ENCODE measurements at regions not wholly inside any gene's neighbourhood (a gene's known extent, or its start where the extent isn't known, plus 50 kb on each side); places are given as distances from the start of the nearest gene placed in this dataset.

- TF ChIP-seq CTCF (IDR thresholded peaks at IDR 0.05) = no peak
- no peak for TF ChIP-seq ZFX (IDR thresholded peaks at IDR 0.05; ENCODE audit: borderline replicate concordance)
Measured at GRCh38 chr5:30832519-30832918, 361.0 kb upstream of the CDH6 start.
